ENCODE measurements at regions not wholly inside any gene's neighbourhood (a gene's known extent, or its start where the extent isn't known, plus 50 kb on each side); places are given as distances from the start of the nearest gene placed in this dataset.
A peak's percentile ranks its signal among the peaks of the same experiment; 100 is the strongest.
"Not testable (repeated sequence)": the region's sequence is repeated elsewhere in the genome, so short reads cannot be mapped to it uniquely, and the experiment has no call there.

DNA sequence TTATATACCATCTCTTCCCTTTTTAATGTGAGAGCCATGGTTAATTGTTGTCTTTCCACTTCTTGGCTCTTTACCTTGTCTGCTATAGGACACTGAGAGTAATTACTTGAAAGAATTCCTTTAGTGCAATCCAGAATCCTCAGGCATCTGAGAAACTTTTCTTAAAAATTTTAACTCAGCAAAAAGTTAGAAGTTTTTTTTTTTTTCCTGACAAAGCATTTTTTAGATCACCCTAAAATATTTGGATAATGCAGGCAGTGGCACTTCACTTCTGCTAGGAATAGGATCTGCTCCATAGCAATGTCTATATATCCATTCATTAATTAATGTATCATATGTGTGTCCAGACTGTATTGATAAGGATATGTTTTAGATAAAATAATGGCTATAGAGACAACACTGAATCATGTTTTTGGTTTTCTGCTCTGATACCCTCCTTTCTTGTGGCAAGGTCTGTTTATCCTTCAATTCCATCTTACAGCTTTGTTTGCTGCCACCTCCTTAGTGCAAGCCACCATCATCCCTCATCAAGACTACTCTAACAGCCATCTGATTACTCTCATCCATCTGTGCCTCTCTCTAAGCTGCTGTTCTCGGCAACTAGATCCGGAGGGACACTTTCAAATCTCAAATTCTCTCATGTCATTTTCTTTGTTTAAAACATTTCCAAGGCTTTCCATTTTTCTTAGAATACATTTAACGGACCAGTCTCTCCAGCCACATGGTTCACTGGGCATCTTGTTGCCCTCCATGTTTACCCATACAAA lies 563.5 kb downstream of the EDEM1 start:
- no peak for DNase-seq

DNA sequence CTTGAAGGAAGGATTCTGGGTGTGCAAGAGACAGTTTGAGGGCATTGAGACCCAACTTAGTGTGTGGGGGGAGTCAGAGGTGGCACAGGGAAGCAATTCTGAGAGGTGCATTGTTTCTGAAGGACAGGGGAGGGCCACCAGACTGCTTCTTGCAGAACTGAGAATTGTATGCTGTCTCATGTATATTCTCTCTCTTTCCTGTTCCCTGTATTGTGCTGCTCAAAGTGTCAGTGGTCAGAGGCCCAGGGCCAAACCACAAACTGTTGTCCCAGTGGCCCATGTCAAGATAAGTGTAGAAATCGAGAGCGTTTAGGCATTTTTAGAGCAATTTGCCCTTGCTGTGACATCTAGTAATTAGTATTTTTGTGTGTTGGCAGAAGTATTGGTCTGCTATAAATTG lies 567.1 kb downstream of the EDEM1 start:
- peak; percentile 14 for DNase-seq

DNA sequence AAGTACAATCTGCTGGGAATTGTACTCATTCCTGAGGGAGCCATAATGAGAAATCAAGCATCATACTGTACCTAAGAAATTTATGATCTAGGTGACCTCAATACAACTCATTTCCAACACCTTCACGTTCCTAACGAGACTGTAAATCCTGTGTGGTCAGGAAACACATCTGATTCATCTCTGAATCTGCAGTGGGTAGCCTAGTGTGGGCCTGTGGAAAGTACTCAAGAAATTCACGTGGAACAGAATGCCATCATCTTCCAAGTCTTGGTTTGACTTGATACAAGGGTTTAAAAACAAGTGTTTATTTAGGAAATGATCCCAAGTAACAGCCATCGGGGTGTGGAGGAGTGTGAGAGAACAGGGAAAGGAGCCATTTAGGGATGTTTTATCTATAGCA lies 568.9 kb downstream of the EDEM1 start:
- no peak for DNase-seq

DNA sequence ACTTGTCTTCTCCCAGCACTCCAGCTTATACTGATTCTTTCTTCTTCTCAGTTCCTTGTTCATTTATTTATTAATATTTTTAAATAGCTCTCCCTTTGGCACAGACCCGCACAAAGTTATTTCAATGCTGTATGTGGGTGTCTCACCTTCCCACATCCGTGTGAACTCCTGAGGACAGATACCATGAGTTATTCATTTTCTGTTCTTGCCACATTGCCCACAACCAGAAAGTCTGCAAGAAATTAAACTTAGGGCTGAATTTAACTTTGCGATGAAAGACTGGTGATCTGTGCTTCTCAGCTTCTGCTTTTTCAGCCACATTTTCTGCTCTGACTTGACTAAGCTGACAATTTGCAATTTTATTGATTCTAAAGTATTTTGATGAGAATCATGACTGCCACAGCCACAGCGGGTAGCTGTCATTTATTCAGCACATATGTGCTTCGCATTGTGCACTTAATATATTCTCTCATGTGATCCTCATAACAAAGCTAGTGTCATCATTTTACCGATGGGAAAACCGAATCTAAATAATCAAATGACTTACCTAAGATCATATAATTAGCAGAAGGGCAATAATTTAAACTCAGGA lies 569.8 kb downstream of the EDEM1 start:
- no peak for DNase-seq

DNA sequence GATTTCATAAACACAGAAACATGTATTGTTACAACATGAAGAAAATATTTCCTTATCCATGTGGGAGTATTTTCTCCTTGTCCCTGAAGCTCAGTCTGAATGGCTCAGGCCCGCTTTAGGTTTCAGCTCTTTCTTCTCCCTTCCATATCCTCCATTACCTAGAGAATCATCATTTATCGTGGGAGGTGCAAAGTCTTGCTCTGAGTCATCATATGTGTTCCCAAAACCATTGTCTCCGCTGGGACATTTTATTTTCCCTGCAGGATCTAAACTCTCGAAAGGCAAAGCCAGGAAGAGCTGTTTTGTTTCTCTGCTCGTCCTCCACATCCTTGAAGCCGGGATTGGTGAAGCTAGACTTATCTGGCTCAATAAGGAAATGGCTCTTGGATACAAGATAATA lies 571.2 kb downstream of the EDEM1 start:
- DNase-seq, result no peak

DNA sequence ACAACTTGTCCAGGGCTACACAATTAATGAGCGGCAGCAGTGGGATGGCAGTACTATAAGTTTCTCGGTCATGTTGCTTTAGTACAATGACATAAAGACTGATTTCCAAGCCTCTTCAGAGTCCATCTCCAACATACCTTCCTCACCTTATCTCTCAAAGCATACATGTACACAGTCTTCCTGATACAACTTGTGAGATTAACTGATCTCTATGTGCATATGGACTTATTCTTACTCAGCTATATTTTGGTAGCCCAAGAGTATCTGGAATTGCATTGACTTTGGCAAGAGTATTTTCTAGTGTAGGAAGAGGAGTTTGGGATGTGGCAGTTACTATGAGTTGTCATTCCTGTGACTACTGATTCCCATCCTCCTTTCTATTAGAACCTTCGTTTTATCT lies 575.0 kb downstream of the EDEM1 start:
- DNase-seq, result no peak

DNA sequence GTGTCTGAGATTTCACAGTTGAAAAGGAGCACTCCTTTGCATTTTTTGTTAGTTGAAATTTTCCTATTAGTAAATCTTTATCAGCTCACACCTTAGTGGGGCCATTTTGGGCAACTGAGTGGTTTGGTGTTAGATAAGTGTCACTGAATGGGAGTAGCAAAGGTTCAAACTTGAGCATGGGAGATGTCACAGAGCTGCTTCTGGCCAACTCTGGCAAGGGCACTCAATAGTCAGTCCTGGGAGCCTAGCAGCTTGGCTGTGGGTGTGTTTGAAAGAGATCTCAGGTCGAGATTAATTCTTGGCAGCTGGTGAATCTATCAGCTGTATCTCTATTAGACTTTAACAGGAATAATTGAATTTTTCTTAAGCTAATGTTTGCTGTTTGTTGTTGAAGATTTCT lies 579.3 kb downstream of the EDEM1 start:
- no peak for DNase-seq

DNA sequence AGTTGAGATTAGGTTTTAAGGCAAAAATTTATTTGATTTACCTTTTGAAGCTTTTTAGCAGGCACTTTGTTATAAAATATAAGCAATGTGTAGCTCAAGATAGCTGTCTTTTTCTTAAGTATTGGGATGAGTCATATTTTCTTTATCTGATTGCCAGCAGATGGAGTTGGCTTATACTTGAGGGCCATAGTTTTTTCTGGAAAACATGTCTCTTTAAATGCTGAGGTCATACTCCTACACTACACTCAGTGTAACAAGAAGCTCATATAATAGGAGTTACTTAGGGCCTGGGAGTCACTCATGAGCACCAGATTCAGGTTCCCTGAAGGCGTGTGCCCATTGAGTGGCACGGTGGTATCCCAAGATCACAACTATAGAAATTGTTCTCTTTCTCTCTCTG lies 579.8 kb downstream of the EDEM1 start:
- no peak for DNase-seq

DNA sequence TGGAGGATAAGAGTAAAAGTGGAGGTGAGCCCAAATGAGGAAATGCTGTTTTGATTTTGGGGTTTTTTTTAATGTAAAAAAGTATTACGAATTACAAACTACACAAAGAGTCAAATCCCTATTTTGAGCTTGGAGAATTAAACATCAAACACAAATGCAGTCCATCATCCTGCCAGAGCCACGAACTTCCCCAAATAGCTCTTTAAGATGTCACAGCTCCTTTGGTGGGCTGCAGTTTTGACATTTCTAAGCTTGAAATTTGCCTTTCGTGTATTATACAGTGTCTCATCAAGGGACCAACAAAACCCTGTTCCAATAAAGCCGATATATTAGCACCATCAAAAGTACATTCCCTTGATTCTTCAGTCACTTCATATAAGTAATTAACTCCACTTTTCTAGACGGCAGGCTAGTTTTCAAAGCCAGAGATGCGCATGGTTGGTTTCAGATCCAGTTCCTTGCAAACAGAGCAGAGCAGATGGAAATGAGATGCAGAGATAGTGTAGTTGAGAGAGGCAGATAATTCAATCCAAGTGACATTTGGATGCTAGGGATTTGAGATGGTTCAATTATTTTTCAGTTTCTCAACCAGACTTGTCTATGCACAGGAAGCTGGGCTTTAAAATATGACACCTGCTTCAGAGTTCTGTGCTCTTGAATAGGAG lies 580.9 kb downstream of the EDEM1 start:
- DNase-seq, result peak; percentile 30

DNA sequence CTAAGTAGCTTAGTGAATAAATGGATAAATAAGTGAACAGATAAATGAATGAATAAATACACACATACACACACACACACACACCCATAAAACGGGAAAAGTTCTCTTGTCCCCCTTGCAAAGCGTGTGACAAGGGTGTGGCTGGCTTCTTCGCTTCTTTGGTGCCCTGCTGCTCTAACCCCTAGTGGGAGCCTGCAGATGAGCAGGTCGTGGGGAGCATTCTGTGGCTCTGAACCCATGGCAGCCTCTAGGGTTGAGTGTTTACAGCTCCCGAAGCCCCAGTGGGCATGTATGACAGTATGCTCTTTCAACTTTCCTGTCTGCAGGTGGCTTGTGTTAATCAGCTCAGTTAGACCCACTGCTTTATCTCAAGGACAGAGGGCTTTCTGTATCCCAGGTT lies 582.3 kb downstream of the EDEM1 start:
- no peak for DNase-seq

DNA sequence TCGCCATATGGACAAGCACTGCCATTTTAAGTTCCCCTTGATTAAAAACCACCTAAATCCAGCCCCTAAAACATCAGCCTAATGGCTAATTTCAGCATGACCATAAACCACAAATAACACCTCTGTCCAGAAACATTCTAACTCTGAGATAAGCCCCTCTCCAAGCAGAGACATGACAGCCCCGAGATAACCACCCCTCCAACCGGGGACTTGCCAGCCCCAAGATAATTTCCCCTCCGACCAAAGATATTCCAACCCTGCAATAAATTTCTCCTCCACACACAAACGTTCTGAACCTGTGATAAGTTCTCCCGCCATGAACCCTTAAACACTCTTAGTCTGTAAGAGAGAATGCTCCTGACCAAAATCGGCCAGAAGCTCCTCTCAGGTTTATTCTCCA lies 586.8 kb downstream of the EDEM1 start:
- DNase-seq, result no peak

DNA sequence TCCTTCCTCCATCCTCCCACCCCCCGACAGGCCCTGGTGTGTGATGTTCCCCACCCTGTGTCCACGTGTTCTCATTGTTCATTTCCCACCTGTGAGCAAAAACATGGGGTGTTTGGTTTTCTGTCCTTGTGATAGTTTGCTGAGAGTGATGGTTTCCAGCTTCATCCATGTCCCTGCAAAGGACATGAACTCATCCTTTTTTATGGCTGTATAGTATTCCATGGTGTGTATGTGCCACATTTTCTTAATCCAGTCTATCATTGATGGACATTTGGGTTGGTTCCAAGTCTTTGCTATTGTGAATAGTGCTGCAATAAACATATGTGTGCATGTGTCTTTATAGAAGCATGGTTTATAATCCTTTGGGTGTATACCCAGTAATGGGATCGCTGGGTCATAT lies 587.6 kb downstream of the EDEM1 start:
- not testable (repeated sequence) for DNase-seq

DNA sequence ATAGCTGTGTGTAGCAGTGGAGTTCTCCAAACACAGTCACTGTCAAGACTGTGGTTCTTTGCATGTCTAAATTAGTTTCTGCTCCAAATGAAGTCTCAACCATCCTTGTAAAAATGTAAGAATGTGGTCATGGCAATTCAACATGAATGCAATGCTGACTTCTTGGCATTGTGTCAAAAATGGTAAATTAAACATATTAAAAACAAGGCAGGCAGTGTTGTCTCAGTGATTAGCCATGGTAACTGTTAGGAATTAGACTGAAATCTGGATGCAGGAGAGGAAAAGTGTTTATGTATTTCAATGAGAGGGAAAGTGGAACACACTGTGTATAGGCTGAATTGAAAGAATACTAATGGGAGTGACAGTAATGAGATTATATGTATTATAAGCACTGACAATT lies 597.2 kb downstream of the EDEM1 start:
- DNase-seq, result no peak

DNA sequence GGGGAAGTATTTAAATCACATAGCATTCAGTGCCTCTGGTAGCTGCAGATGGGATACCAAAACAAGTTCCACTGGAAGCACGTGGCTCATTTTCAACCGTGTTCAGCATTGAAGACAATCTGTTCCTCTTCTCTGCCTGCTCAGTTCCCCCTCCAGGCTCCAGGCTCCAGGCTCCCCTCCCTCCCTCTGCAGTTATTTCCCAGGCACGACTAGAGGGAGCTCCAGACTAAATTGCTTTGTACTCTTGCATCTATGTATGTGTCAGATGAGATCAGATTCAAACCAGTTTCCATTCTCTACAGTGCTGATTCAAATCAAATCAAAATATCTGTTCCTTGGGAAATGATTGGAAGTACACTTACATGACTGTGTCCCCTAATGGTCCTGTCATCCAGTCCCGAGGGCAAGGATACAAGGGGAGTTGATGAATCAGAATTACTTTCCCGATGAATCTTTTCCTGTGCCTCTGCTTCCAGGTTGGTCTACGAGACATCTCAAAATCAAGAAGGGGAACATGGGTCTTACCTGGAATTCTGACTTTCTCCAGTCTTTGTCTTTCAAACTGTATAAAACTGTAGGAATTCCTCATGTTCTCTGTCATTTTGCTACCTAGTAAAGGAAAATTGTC lies 600.5 kb downstream of the EDEM1 start:
- DNase-seq, result peak; percentile 48

DNA sequence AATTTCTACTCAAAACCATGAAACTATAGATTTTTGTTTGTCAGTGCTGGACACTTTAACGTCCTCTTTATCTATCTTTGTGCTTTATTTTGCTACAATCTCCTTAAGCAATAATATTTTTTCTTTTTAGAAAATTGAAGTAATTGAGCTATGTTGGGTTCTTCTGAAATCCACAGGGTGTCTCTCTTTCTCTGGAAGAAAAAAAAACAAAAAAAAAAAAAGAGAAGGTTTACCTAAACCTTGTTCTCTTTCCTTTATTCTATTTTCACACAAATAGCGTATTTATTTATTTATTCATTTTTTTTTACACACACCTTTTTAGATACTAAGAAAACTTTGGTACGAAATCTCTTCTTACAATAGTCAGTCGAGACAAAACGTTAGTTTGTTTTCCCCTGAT lies 601.0 kb downstream of the EDEM1 start:
- no peak for DNase-seq

DNA sequence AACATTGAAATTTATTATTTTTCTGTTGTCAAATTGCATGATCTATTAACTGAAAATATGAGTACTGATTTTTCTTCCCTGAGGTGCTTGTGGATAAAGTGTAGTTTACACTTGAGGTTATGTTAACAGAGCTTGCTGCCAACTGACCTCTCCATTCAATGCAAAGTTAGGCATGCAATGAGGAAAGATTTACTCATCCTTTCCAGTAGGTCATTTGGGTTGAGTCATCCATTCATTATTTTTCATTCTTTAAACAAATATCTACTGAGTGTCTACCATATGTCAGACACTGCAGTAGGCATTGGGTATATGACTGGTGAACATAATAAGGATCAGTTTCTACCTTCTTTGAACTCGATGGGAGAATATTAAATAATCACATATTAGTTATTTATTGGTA lies 604.1 kb downstream of the EDEM1 start:
- no peak for DNase-seq

DNA sequence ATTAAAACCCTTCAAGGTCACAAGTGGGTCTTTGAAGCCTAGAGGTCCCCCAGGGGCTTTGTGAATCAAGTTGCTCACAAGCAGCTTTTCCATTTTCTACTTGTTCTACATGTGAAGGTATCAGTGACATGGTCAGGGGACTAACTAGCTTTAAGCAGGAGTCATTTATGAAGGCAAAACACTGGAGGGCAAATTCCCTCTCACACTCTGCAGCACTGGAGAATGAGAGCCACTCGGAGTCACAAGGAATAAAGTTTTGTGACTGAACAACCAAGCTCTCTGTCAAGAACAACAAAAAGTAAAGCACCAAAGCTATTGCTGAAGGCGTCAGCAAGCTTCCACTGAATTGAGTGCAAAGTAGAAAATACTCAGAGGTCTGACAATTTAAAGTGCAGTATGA lies 609.0 kb downstream of the EDEM1 start:
- no peak for DNase-seq

DNA sequence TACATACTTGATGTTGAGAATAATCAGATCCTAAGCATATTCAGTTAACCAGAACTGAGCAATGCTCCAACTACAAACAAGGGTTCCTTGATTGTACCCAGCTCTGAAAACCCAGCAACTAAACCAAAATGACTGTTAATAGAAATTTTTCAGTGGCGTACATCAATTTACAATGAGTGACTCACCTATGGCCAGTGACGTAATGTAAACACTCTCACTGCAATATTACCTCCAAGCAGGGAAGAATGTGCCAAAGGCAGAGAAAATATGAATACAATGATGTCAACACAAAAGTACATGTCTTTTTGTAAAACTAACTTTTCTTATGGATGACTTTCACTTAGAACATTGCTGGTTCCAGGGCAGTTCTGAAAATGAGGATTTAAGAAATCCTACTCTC lies 611.3 kb downstream of the EDEM1 start:
- DNase-seq, result no peak

DNA sequence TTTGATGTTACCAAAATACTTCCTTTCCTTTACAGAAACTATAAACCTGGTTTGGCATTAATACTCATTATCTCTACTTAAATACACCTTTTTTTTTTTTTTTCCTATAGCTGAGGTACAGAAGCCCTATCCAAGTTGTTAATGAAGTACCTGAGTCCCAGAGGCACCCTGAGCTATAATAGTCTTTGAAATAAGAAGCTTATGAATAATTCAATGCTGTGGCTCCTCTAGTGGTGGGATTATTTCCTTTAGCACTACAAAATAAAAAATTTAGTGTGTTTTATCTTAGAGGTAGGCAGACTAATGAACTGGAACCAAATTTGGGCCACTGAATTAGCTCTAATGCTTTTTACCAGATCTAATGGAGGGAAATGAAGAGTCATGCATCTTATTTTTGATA lies 611.9 kb downstream of the EDEM1 start:
- DNase-seq, result no peak

DNA sequence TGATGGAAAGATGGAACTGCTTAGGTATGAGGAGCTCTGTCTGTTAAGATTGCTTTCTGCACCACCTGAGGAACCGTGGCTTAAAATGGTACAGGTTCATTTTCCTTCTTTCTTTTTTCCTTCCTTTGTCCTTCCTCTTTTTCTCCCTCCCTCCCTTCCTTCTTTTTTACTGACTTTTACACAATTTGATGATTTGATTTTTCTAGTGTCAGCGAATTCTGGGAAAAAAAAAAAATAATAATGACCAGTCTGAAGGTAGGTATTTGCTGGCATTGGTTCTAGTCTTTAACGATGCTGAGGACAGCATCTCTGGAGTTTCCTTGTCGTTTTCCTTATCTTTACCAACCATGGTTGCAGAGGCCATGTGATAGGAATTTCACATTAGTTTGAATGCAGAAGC lies 613.5 kb downstream of the EDEM1 start:
- no peak for DNase-seq

DNA sequence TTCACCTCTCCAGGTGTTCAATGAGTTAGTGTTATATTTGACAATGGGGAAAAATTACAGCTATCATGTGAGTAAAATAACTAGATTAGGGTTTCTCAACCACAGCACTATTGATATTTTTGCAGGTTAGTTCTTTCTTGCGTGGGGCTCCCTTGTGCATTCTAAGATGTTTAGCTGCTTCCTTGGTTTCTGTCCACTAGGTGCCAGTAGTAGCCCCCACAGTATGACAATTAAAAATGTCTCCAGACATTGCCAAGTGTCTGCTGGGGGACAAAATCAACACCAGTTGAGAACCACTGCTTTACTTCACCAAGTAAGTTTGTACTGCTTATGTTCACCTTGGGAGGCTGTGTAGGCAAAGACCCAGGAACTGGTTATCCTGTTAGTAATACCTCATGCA lies 618.7 kb downstream of the EDEM1 start:
- DNase-seq, result no peak

DNA sequence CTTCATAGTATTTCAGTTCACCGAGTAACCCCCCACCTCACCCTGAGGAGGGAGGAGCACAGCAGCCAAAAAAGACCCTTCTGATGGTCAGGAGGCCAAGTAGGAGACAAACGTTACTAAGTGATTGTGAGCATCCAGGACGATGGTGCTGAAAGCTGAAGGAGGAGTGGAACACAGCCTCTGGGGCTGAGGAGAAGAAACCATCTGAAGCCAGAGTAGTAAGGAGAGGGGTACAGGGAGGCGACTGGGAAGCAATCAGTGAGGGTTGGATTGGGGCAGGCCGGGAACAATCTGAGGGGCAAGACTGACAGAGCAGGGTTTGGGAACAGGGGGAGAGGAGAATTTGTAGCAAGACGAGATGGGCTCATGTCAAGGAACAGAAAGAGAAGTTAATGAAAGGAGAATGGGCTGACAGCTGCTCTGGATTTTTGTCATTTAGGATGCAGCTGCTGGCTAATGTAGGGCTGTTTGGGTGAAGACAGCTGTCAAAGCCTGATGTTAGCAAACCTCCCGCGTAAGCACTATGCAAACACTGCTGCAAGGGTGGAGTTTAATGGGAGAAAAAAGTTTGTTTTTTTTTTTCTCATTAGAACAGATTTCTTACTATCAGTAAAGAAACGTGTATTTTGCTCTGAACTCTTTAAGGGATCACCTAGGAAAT lies 622.2 kb downstream of the EDEM1 start:
- DNase-seq, result no peak

DNA sequence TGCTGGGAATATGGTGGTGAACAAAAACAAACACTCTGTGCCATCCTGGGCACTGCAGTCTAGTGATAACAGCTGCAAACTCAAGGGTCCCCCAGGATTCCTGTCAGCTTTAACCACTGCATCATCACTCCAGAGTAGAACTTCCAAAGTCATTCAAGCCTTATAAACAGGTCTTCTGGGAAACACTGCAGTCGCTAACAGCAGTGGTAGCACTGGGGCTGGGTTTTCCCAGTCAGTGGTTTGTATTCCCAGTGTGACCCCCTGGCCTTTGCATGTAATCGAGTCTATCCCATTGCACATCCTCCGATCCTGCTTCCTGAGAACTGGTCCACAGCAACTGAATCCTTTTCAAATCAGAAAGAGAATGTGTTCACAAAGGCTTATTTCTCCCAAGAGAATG lies 623.5 kb downstream of the EDEM1 start:
- DNase-seq, result no peak
